ENCODE measurements at regions not wholly inside any gene's neighbourhood (a gene's known extent, or its start where the extent isn't known, plus 50 kb on each side); places are given as distances from the start of the nearest gene placed in this dataset.

DNA sequence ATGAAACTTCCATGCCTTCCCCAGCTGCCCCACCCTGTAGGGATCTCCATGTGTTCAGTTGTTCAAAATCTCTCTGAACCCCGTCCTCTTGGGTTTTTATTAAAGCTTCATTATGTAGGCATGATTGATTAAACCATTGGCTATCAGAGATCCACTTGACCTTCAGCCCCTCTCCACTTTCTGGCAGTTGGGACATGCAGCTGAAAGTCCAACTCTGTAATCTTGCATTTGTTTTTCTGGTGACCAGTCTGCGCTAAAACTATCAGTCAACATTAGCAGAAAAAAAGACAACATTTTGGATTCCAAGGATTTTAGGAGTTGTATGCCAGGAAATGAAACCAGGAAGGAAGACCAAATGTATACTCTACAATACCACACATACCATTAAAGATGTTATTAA is 1115.1 kb downstream of the XPNPEP1 start:
- TF ChIP-seq, protein P1, sequence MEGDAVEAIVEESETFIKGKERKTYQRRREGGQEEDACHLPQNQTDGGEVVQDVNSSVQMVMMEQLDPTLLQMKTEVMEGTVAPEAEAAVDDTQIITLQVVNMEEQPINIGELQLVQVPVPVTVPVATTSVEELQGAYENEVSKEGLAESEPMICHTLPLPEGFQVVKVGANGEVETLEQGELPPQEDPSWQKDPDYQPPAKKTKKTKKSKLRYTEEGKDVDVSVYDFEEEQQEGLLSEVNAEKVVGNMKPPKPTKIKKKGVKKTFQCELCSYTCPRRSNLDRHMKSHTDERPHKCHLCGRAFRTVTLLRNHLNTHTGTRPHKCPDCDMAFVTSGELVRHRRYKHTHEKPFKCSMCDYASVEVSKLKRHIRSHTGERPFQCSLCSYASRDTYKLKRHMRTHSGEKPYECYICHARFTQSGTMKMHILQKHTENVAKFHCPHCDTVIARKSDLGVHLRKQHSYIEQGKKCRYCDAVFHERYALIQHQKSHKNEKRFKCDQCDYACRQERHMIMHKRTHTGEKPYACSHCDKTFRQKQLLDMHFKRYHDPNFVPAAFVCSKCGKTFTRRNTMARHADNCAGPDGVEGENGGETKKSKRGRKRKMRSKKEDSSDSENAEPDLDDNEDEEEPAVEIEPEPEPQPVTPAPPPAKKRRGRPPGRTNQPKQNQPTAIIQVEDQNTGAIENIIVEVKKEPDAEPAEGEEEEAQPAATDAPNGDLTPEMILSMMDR (conservative IDR thresholded peaks at IDR 0.05; ENCODE audit: low read length): no peak
- no peak for TF ChIP-seq EZH2phosphoT487 (IDR thresholded peaks at IDR 0.05; ENCODE audit: borderline replicate concordance)

Measured in Loucy (cell line).